DND-41 (cell line): ENCODE measurements at regions not wholly inside any gene's neighbourhood (a gene's known extent, or its start where the extent isn't known, plus 50 kb on each side); places are given as distances from the start of the nearest gene placed in this dataset.

Source experiments
- CTCF ChIP-seq: IDR thresholded peaks from 2 replicates; pipeline ENCODE4 v1.5.1; 2012; ENCODE audit warnings: borderline replicate concordance, low read length, moderate library complexity, mild to moderate bottlenecking; ENCODE audit not compliant: poor library complexity, severe bottlenecking; ENCODE audit errors: extremely low read depth
- EZH2 ChIP-seq: IDR thresholded peaks from 3 replicates; pipeline ENCODE4 v1.6.1; 2012; ENCODE audit warnings: borderline replicate concordance, low read depth, mild to moderate bottlenecking, moderate library complexity, low read length, inconsistent platforms; ENCODE audit not compliant: severe bottlenecking

GRCh38 chr13:47218611-47219010 lies 321.8 kb upstream of the HTR2A start:
- no peak for TF ChIP-seq EZH2
- no peak for TF ChIP-seq CTCF
